A549 (cell line): ENCODE measurements at regions not wholly inside any gene's neighbourhood (a gene's known extent, or its start where the extent isn't known, plus 50 kb on each side); places are given as distances from the start of the nearest gene placed in this dataset.

Source experiments
- CEBPB ChIP-seq, 2 experiments: fragments of >200 bp in 1 of 2; sonication (Bioruptor Twin) in 1 of 2; formaldehyde crosslinking in 1 of 2; IDR thresholded peaks; 2 replicates each; pipeline ENCODE4 v1.6.1; 2012 to 2016
- ESRRA ChIP-seq: fragments of 150-350 bp; IDR thresholded peaks from 2 replicates; pipeline ENCODE4 v1.6.1; 2014; ENCODE audit warnings: mild to moderate bottlenecking, low read length, borderline replicate concordance
- FOSL2 ChIP-seq, 2 experiments: fragments of 450-650 bp in 1 of 2; fragments of >200 bp in 1 of 2; sonication (Bioruptor Twin) in 1 of 2; formaldehyde crosslinking; IDR thresholded peaks; 2 replicates each; pipeline versions ENCODE4 v1.5.0 to v1.6.1; 2016 to 2020; ENCODE audit warnings: mild to moderate bottlenecking in 1 of 2, moderate library complexity in 1 of 2
- MYC ChIP-seq: IDR thresholded peaks from 2 replicates; pipeline ENCODE4 v1.6.1; 2012; ENCODE audit warnings: mild to moderate bottlenecking, inconsistent platforms, low read length, improper control_type of control experiment, borderline replicate concordance
- POLR2A ChIP-seq: IDR thresholded peaks from 2 replicates; pipeline ENCODE4 v1.6.1; 2012; ENCODE audit warnings: mild to moderate bottlenecking, low read length
- POLR2AphosphoS2 ChIP-seq: conservative IDR thresholded peaks from 2 replicates; pipeline ENCODE4 v1.6.1; 2012; ENCODE audit warnings: low read length, improper control_type of control experiment, inconsistent platforms
- RAD21 ChIP-seq, 2 experiments: fragments of >200 bp in 1 of 2; sonication (Bioruptor Twin) in 1 of 2; formaldehyde crosslinking in 1 of 2; IDR thresholded peaks in 1 of 2; conservative IDR thresholded peaks in 1 of 2; 2 replicates in 1 of 2; 3 replicates in 1 of 2; pipeline ENCODE4 v1.6.1; 2012 to 2018; ENCODE audit warnings: inconsistent platforms in 1 of 2
- RFX5 ChIP-seq: fragments of 450-650 bp; IDR thresholded peaks from 2 replicates; pipeline ENCODE4 v1.7.1; 2014; ENCODE audit warnings: antibody characterized with exemption, mild to moderate bottlenecking, moderate library complexity
- USF2 ChIP-seq: fragments of 450-650 bp; IDR thresholded peaks from 2 replicates; pipeline ENCODE4 v1.6.1; 2014; ENCODE audit warnings: antibody characterized with exemption
- TF ChIP-seq, protein P1 (sequence below): fragments of >200 bp; sonication (Bioruptor Twin); formaldehyde crosslinking; IDR thresholded peaks from 3 replicates; pipeline ENCODE4 v1.5.1; 2016
- TF ChIP-seq, protein P2 (sequence below): fragments of >200 bp; sonication (Bioruptor Twin); formaldehyde crosslinking; IDR thresholded peaks from 2 replicates; pipeline ENCODE4 v1.6.1; 2016
- TF ChIP-seq, protein P3 (sequence below): IDR thresholded peaks from 2 replicates; pipeline ENCODE4 v1.6.1; 2012
- TF ChIP-seq, protein P4 (sequence below): fragments of 200-600 bp; sonication (generic); IDR thresholded peaks from 2 replicates; pipeline ENCODE4 v1.6.1; 2016; ENCODE audit warnings: antibody characterized with exemption, mild to moderate bottlenecking, moderate library complexity

DNA sequence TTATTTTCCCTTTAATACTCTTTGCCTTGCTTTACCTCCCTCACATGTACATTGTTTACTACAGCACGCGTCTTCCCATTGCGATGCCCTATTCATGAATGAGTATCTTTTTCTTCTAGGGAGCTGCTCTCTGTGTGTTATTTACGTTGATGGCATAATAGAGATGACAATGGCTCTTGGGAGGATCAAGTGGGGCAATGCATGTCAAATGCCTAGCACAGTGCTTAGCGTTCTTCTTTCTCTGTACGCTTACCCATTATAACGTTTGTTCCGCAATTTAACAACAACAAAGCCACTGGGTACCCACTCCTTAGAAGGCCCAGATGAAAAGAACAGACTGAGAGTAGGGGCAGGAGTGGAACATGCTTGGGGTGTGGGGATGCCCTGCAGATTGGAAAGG lies 271.6 kb upstream of the TNRC6C start:
- TF ChIP-seq, protein P1, sequence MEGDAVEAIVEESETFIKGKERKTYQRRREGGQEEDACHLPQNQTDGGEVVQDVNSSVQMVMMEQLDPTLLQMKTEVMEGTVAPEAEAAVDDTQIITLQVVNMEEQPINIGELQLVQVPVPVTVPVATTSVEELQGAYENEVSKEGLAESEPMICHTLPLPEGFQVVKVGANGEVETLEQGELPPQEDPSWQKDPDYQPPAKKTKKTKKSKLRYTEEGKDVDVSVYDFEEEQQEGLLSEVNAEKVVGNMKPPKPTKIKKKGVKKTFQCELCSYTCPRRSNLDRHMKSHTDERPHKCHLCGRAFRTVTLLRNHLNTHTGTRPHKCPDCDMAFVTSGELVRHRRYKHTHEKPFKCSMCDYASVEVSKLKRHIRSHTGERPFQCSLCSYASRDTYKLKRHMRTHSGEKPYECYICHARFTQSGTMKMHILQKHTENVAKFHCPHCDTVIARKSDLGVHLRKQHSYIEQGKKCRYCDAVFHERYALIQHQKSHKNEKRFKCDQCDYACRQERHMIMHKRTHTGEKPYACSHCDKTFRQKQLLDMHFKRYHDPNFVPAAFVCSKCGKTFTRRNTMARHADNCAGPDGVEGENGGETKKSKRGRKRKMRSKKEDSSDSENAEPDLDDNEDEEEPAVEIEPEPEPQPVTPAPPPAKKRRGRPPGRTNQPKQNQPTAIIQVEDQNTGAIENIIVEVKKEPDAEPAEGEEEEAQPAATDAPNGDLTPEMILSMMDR = no peak
- TF ChIP-seq FOSL2 (IDR thresholded peaks at IDR 0.05) = no peak
- TF ChIP-seq FOSL2 (CRISPR knock-in tag; IDR thresholded peaks at IDR 0.05) = no peak
- no peak for TF ChIP-seq POLR2A
- no peak for TF ChIP-seq RAD21 (conservative IDR thresholded peaks at IDR 0.05 in 1 of 2, IDR thresholded peaks at IDR 0.05 in 1 of 2)
- TF ChIP-seq, protein P2, sequence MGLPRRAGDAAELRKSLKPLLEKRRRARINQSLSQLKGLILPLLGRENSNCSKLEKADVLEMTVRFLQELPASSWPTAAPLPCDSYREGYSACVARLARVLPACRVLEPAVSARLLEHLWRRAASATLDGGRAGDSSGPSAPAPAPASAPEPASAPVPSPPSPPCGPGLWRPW = no peak
- no peak for TF ChIP-seq POLR2AphosphoS2
- TF ChIP-seq MYC = no peak
- no peak for TF ChIP-seq ESRRA
- no peak for TF ChIP-seq CEBPB (IDR thresholded peaks at IDR 0.05)
- TF ChIP-seq, protein P3, sequence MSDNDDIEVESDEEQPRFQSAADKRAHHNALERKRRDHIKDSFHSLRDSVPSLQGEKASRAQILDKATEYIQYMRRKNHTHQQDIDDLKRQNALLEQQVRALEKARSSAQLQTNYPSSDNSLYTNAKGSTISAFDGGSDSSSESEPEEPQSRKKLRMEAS = no peak
- TF ChIP-seq, protein P4, sequence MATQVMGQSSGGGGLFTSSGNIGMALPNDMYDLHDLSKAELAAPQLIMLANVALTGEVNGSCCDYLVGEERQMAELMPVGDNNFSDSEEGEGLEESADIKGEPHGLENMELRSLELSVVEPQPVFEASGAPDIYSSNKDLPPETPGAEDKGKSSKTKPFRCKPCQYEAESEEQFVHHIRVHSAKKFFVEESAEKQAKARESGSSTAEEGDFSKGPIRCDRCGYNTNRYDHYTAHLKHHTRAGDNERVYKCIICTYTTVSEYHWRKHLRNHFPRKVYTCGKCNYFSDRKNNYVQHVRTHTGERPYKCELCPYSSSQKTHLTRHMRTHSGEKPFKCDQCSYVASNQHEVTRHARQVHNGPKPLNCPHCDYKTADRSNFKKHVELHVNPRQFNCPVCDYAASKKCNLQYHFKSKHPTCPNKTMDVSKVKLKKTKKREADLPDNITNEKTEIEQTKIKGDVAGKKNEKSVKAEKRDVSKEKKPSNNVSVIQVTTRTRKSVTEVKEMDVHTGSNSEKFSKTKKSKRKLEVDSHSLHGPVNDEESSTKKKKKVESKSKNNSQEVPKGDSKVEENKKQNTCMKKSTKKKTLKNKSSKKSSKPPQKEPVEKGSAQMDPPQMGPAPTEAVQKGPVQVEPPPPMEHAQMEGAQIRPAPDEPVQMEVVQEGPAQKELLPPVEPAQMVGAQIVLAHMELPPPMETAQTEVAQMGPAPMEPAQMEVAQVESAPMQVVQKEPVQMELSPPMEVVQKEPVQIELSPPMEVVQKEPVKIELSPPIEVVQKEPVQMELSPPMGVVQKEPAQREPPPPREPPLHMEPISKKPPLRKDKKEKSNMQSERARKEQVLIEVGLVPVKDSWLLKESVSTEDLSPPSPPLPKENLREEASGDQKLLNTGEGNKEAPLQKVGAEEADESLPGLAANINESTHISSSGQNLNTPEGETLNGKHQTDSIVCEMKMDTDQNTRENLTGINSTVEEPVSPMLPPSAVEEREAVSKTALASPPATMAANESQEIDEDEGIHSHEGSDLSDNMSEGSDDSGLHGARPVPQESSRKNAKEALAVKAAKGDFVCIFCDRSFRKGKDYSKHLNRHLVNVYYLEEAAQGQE = no peak
- TF ChIP-seq USF2 = no peak
- TF ChIP-seq RFX5 = no peak
